ENCODE measurements at regions not wholly inside any gene's neighbourhood (a gene's known extent, or its start where the extent isn't known, plus 50 kb on each side); places are given as distances from the start of the nearest gene placed in this dataset.

DNA sequence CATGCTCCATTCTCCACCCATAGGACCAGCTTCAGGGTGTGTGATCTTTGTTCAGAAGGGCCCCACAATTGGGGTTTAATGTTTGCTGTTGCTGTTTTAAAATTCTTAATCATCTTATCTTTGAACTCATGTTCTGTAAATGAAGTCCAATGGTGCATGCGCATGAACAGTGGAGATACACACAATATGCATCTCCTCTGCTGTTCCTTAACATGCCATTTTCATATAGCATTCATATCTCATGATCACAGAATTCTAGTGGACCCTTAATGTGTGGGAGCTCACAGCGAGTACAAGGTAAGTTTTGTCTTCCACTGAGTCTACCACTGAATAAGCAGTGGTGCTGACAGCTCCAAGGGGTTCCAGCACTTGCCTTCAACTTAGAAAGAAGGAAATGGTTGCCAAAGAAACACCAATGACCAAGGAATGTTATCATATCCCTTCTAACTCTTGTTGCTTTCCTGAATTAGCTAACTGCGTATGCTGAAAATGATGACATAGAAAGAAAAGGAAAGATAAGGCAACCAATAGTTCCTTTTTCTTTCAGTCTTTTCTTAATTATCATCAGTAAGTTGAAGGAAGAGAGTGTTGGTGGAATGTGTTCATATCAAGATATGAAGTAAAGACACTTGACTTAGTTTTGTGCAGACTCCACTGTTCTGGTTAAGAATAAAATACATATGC is 149.3 kb upstream of the FOXN2 start:
- H3K27ac ChIP-seq: no peak overlapping the region
- no peaks in the 10 kb centered on the region for H3K4me1 ChIP-seq
- H3K27me3 ChIP-seq: no peaks in the 10 kb centered on the region
- intact Hi-C loops (cut with DNase I): no loop called here
- WGBS, 2 donors: 88 to 89% methylated on average over 3 of the region's 3 CpGs
- no peak overlapping the region for H3K4me3 ChIP-seq
- DNase-seq: no peak
- H3K36me3 ChIP-seq: no peaks in the 10 kb centered on the region
- H3K9me3 ChIP-seq: peaks cover 0 to 13% (median 0%) of the 10 kb centered on the region in 4 donors
- TF ChIP-seq POLR2A (IDR thresholded peaks at IDR 0.05) (no peak), POLR2AphosphoS5 (IDR thresholded peaks at IDR 0.05) (no peak), EP300 (IDR thresholded peaks at IDR 0.05) (no peak)
- TF ChIP-seq, protein P1, sequence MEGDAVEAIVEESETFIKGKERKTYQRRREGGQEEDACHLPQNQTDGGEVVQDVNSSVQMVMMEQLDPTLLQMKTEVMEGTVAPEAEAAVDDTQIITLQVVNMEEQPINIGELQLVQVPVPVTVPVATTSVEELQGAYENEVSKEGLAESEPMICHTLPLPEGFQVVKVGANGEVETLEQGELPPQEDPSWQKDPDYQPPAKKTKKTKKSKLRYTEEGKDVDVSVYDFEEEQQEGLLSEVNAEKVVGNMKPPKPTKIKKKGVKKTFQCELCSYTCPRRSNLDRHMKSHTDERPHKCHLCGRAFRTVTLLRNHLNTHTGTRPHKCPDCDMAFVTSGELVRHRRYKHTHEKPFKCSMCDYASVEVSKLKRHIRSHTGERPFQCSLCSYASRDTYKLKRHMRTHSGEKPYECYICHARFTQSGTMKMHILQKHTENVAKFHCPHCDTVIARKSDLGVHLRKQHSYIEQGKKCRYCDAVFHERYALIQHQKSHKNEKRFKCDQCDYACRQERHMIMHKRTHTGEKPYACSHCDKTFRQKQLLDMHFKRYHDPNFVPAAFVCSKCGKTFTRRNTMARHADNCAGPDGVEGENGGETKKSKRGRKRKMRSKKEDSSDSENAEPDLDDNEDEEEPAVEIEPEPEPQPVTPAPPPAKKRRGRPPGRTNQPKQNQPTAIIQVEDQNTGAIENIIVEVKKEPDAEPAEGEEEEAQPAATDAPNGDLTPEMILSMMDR (IDR thresholded peaks at IDR 0.05): no peak

DNA sequence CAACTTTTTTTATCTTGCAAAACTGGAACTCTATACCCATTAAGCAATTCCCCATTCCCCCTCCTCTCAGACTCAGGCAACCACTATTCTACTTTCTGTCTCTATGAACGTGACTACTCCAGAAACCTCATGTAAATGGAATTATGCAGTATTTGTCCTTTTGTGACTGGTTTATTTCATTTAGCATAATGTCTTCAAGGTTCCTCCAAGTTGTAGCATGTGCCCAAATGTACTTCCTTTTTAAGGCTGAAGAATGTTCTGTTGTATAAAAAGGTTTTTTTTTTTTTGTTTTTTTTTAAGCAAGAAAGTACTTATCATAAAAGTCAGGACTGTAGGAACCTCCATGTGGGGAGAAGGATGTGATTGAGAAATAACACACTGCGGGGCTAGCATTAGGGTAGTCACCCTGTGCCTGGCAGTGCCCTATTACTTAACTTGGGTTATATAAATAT is 145.3 kb upstream of the FOXN2 start:
- no peaks in the 10 kb centered on the region for H3K36me3 ChIP-seq
- intact Hi-C loops (cut with DNase I): no loop called here
- 79 to 82% methylated on average over 2 of the region's 2 CpGs for WGBS, 2 donors

DNA sequence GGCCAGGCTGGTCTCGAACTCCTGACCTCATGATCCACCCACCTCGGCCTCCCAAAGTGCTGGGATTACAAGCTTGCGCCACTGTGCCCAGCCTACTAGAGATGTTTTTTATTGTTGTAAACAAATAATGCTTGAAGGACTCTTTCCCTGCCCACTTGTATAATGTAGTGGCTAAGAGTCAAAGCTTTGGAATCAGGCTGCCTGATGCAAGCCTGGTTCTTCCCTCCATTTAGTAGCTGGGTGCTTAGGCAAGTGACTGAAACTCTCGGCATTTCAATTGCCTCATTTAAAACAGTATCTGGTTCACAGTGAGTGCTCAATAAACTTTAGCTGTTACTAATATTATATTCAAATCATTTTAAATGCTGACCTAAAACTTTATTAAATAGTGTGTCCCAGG is 144.2 kb upstream of the FOXN2 start:
- no peaks in the 10 kb centered on the region for H3K4me1 ChIP-seq
- WGBS, 2 donors: 88 to 90% methylated on average over 4 of the region's 4 CpGs
- intact Hi-C loops (cut with DNase I): no loop called here
- H3K27ac ChIP-seq: no peak overlapping the region
- no peak overlapping the region for H3K4me3 ChIP-seq
- H3K9me3 ChIP-seq: peaks cover 0 to 13% (median 0%) of the 10 kb centered on the region in 4 donors
- no peak for DNase-seq
- no peak for TF ChIP-seq POLR2AphosphoS5 (IDR thresholded peaks at IDR 0.05)
- H3K27me3 ChIP-seq: no peaks in the 10 kb centered on the region
- no peaks in the 10 kb centered on the region for H3K36me3 ChIP-seq

More for the DNA sequence above, 145.3 kb upstream of the FOXN2 start:
- H3K27ac ChIP-seq: no peak overlapping the region
- H3K4me3 ChIP-seq: no peak overlapping the region
- no peaks in the 10 kb centered on the region for H3K4me1 ChIP-seq
- TF ChIP-seq POLR2AphosphoS5 (IDR thresholded peaks at IDR 0.05) (no peak), POLR2A (IDR thresholded peaks at IDR 0.05) (no peak), EP300 (IDR thresholded peaks at IDR 0.05) (no peak)
- TF ChIP-seq, protein P1 (IDR thresholded peaks at IDR 0.05): no peak
- DNase-seq: no peak
- H3K9me3 ChIP-seq: peaks cover 0 to 13% (median 0%) of the 10 kb centered on the region in 4 donors
- no peaks in the 10 kb centered on the region for H3K27me3 ChIP-seq

DNA sequence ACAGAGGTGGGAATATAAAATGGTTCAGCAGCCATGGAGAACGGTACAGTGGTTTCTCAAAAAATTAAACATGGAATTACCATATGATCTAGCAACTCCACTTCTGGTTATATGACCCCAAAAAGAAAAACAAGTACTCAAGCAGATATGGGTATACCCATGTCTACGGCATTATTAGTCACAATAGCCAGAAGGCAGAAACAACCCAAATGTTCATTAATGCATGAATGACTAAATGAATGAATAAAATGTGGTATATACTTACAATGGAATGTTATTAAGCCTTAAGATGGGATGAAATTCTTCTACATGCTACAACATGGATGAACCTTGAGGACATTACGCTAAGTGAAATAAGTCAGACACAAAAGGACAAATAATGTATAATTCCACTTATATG is 141.3 kb upstream of the FOXN2 start:
- Histone ChIP-seq H3K27me3 (no peaks in the 10 kb centered on the region), H3K27ac (no peak overlapping the region), H3K4me1 (no peaks in the 10 kb centered on the region), H3K36me3 (no peaks in the 10 kb centered on the region), H3K9me3 (peaks cover 0 to 5% (median 0%) of the 10 kb centered on the region in 4 donors), H3K4me3 (no peak overlapping the region)
- intact Hi-C loops (cut with DNase I): no loop called here
- WGBS, 2 donors: 78 to 90% methylated on average over 3 of the region's 3 CpGs
- DNase-seq: no peak
- TF ChIP-seq POLR2A (IDR thresholded peaks at IDR 0.05) (no peak), EP300 (IDR thresholded peaks at IDR 0.05) (no peak), POLR2AphosphoS5 (IDR thresholded peaks at IDR 0.05) (no peak)
- TF ChIP-seq, protein P1 (IDR thresholded peaks at IDR 0.05): no peak

DNA sequence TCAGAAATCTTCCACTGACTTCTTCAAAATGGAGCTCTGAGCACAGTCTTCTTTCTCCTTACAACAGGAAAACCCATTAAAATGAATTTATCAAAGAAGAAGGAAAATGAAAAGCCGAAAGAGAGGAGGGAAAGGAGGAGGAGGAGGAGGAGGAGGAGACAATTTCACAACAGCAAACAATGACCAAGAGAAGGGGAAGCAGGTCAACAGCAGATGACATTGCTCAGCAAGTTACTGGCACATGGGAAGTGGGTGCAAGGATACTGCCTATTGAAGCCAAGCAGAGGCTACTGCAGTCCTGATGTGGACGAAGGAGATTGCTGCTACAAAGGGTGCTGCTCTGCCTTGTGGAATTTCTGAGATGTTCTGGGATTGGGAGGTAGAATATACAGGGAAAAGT is 140.0 kb upstream of the FOXN2 start:
- Histone ChIP-seq H3K4me1 (no peaks in the 10 kb centered on the region), H3K36me3 (no peaks in the 10 kb centered on the region), H3K9me3 (no peaks in the 10 kb centered on the region), H3K4me3 (no peak overlapping the region), H3K27me3 (no peaks in the 10 kb centered on the region), H3K27ac (no peak overlapping the region)
- TF ChIP-seq POLR2A (IDR thresholded peaks at IDR 0.05): no peak
- TF ChIP-seq, protein P1 (IDR thresholded peaks at IDR 0.05): no peak
- no peak for TF ChIP-seq EP300 (IDR thresholded peaks at IDR 0.05)
- TF ChIP-seq POLR2AphosphoS5 (IDR thresholded peaks at IDR 0.05): no peak
- 62 to 81% methylated on average over 2 of the region's 2 CpGs for WGBS, 2 donors
- no peak for DNase-seq
- intact Hi-C loops (cut with DNase I): no loop called here

All from sigmoid colon (tissue), 6 donors.